Testis (tissue), 2 donors: ENCODE measurements at regions not wholly inside any gene's neighbourhood (a gene's known extent, or its start where the extent isn't known, plus 50 kb on each side); places are given as distances from the start of the nearest gene placed in this dataset.

Experiments used
- DNase-seq: peaks from one replicate; pipeline ENCODE4 v3.0.0-alpha.2; 2019
- H3K27ac ChIP-seq, 2 donors: fragments of 200-600 bp; sonication (generic); one replicate each; pipeline ENCODE4 v1.5.1; 2019
- H3K27me3 ChIP-seq: fragments of 200-600 bp; sonication (generic); one replicate; pipeline ENCODE4 v1.5.1; 2019
- H3K36me3 ChIP-seq: fragments of 200-600 bp; sonication (generic); one replicate; pipeline ENCODE4 v1.5.1; 2017; ENCODE audit warnings: low read depth; ENCODE audit errors: missing control alignments
- H3K4me1 ChIP-seq: fragments of 200-600 bp; sonication (generic); one replicate; pipeline ENCODE4 v1.5.1; 2019
- H3K4me3 ChIP-seq, 2 donors: fragments of 200-600 bp; sonication (generic); one replicate each; pipeline ENCODE4 v1.5.1; 2017 to 2019
- H3K9me3 ChIP-seq: fragments of 200-600 bp; sonication (generic); one replicate; pipeline ENCODE4 v1.5.1; 2017
- POLR2A ChIP-seq: fragments of 450-650 bp; IDR thresholded peaks from one replicate; pipeline ENCODE4 v1.6.1; 2017; ENCODE audit warnings: antibody characterized with exemption, mild to moderate bottlenecking, moderate library complexity
- WGBS, 2 donors: methylation state at CpG; one replicate each; pipeline ENCODE4 v1.1.5; 2018; 5-methylcytosine and 5-hydroxymethylcytosine counted together
- intact Hi-C: fragments of 100-400 bp; cut with DNase I; formaldehyde crosslinking; loops from one replicate; pipeline ENCODE4 v1.15.1; 2023; ENCODE audit warnings: low total_unique reads
- TF ChIP-seq, protein P1 (sequence below), 3 experiments: fragments of 450-650 bp in 2 of 3; fragments of 200-600 bp in 1 of 3; sonication (generic) in 1 of 3; IDR thresholded peaks; one replicate each; pipeline ENCODE4 v1.5.1; 2016 to 2019; ENCODE audit warnings: antibody characterized with exemption in 3 of 3, mild to moderate bottlenecking in 2 of 3, moderate library complexity in 1 of 3

DNA sequence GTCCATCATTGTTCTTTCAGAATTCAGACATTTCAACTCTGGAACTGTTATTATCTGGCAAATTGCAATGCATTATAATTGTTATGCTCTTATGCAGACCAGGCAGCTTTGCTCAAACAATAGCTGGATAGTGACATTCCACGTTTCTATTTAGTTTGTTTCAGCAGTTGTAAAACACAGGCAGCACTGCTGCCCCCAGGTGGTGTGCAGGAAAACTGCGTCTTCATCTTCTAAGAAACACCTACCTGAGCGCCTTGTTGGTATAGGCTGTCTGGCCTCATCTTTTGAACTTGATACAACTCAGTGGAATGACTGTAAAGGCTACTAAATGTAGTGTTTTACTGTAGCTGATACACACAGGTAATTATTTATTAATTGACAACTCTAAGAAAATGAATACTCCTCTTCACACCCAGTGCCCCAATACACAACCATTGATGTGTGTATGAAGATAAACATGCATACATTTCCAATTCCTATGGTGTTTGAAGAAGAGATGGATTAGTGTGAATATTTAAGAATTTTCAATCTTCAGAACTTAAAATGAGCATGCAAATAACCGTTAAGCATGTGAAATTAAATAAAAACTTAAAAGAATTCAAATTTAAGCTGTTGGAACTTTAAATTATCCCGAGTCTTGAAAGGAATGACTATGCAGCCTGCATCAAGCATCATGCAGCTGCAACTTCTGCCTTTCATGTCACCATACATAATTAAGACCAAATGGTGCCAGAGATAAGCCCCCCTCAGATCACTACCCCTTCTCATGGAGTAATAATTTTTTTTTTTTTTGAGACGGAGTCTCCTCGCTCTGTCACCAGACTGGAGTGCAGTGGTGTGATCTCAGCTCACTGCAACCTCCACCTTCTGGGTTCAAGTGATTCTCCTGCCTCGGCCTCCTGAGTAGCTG is 85.6 kb downstream of the CD8B2 start:
- DNase-seq = no peak
- intact Hi-C loops = no loop called here
- Histone ChIP-seq H3K27me3 (no peaks in the 10 kb centered on the region), H3K36me3 (no peaks in the 10 kb centered on the region), H3K9me3 (no peaks in the 10 kb centered on the region), H3K4me1 (peaks cover 9% of the 10 kb centered on the region), H3K4me3 (no peak overlapping the region), H3K27ac (no peak overlapping the region)
- WGBS, 2 donors = 85 to 86% methylated on average over 8 of the region's 8 CpGs
- TF ChIP-seq POLR2A = no peak
- TF ChIP-seq, protein P1, sequence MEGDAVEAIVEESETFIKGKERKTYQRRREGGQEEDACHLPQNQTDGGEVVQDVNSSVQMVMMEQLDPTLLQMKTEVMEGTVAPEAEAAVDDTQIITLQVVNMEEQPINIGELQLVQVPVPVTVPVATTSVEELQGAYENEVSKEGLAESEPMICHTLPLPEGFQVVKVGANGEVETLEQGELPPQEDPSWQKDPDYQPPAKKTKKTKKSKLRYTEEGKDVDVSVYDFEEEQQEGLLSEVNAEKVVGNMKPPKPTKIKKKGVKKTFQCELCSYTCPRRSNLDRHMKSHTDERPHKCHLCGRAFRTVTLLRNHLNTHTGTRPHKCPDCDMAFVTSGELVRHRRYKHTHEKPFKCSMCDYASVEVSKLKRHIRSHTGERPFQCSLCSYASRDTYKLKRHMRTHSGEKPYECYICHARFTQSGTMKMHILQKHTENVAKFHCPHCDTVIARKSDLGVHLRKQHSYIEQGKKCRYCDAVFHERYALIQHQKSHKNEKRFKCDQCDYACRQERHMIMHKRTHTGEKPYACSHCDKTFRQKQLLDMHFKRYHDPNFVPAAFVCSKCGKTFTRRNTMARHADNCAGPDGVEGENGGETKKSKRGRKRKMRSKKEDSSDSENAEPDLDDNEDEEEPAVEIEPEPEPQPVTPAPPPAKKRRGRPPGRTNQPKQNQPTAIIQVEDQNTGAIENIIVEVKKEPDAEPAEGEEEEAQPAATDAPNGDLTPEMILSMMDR (IDR thresholded peaks at IDR 0.05) = peak in 2 of 3 experiments; percentile 40 to 51

DNA sequence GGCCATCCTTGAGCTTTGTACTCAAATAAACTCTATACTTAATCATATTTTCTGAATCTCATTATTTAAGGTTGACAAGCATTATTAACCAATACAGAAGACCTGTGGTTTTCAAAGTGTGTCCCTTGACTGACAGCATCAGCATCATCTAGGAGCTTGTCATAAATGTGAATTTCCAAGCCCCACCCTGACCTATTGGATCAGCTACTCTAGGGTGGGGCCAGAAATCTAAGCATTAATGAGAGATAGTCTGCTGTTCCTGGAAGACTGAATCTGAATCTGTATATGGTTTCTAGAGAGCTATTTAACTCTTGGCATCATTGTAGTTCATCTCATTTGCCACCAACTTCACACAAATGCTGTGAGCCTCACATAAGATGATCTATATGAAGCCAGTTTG is 86.6 kb downstream of the CD8B2 start:
- DNase-seq = no peak
- intact Hi-C loops = no loop called here

DNA sequence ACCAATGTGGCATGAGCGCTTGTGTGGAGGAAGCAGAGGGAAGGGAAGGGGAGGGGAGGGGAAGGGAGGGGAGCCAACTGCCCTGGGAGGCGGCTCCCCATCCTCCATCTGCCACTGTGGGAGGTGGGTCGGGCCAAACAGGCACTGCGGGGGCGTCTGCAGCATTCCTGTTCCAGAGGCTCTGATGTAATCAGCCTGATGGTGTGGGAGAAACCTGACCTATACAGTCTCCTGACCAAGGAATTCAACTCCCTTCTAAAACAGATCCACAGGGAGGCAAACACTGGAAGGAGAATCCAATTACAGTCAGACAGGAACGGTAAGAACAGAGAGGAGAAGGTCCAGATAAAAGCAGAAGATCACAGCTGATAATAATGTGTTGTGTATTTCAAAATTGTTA is 88.8 kb downstream of the CD8B2 start:
- peak overlapping the region; percentile 46 to 66 for H3K27ac ChIP-seq
- intact Hi-C loops = no loop called here
- no peaks in the 10 kb centered on the region for H3K36me3 ChIP-seq
- WGBS, 2 donors = 3 to 6% methylated on average over 6 of the region's 6 CpGs
- peaks cover 16% of the 10 kb centered on the region for H3K4me1 ChIP-seq
- no peak for TF ChIP-seq POLR2A
- TF ChIP-seq, protein P1 (IDR thresholded peaks at IDR 0.05) = no peak
- peak; percentile 87 for DNase-seq
- no peak overlapping the region for H3K4me3 ChIP-seq
- no peaks in the 10 kb centered on the region for H3K27me3 ChIP-seq
- no peaks in the 10 kb centered on the region for H3K9me3 ChIP-seq

More for the DNA sequence above, 86.6 kb downstream of the CD8B2 start:
- H3K9me3 ChIP-seq = no peaks in the 10 kb centered on the region
- H3K4me3 ChIP-seq = no peak overlapping the region
- TF ChIP-seq POLR2A = no peak
- TF ChIP-seq, protein P1 (IDR thresholded peaks at IDR 0.05) = no peak
- peaks cover 9% of the 10 kb centered on the region for H3K4me1 ChIP-seq
- no peaks in the 10 kb centered on the region for H3K27me3 ChIP-seq
- no peaks in the 10 kb centered on the region for H3K36me3 ChIP-seq
- no peak overlapping the region for H3K27ac ChIP-seq

DNA sequence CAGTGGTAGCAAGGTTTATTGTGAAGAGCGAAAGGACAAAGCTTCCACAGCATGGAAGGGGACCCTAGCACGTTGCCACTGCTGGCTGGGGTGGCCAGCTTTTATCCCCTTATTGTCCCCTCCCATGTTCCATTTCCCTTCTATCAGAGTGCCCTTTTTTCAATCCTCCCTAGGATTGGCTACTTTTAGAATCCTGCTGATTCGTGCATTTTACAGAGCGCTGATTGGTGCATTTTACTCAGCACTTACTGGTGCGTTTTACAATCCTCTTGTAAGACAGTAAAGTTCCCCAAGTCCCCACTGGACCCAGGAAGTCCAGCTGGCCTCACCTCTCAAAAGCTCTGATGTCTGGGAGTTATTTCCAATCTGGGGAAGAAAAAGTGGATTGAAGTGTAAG is 90.1 kb downstream of the CD8B2 start:
- intact Hi-C loops = no loop called here
- Histone ChIP-seq H3K4me3 (no peak overlapping the region), H3K4me1 (peaks cover 16% of the 10 kb centered on the region), H3K27ac (no peak overlapping the region), H3K9me3 (no peaks in the 10 kb centered on the region), H3K27me3 (no peaks in the 10 kb centered on the region), H3K36me3 (no peaks in the 10 kb centered on the region)
- WGBS, 2 donors = 70 to 78% methylated on average over 4 to 5 of the region's 5 CpGs
- TF ChIP-seq, protein P1 (IDR thresholded peaks at IDR 0.05) = no peak
- no peak for TF ChIP-seq POLR2A
- no peak for DNase-seq
